HEK293T (cell line): ENCODE measurements at regions not wholly inside any gene's neighbourhood (a gene's known extent, or its start where the extent isn't known, plus 50 kb on each side); places are given as distances from the start of the nearest gene placed in this dataset.

Experiments used
- ELF4 ChIP-seq: fragments of 450-650 bp; IDR thresholded peaks from 2 replicates; pipeline ENCODE4 v1.6.1; 2017; ENCODE audit warnings: antibody characterized with exemption
- PKNOX1 ChIP-seq: fragments of 450-650 bp; IDR thresholded peaks from 2 replicates; pipeline ENCODE4 v1.6.1; 2016
- SUZ12 ChIP-seq: fragments of 450-650 bp; IDR thresholded peaks from 2 replicates; pipeline ENCODE4 v1.6.1; 2016; ENCODE audit warnings: mild to moderate bottlenecking

GRCh38 chr22:34765115-34765514 is 300.8 kb upstream of the ISX start:
- no peak for TF ChIP-seq PKNOX1
- TF ChIP-seq SUZ12: no peak
- TF ChIP-seq ELF4: no peak
